Glutamatergic neuron (in vitro differentiated cells): ENCODE measurements at regions not wholly inside any gene's neighbourhood (a gene's known extent, or its start where the extent isn't known, plus 50 kb on each side); places are given as distances from the start of the nearest gene placed in this dataset.

ENCODE experiments used
- DNase-seq: peaks from one replicate; pipeline ENCODE4 v3.0.0; 2022
- H3K27ac Mint-ChIP-seq: one replicate; pipeline ENCODE4 v1.8.0; 2020; ENCODE audit warnings: mild to moderate bottlenecking, mixed read lengths, inconsistent platforms; ENCODE audit not compliant: unreplicated experiment
- H3K27me3 Mint-ChIP-seq: one replicate; pipeline ENCODE4 v1.8.0; 2020; ENCODE audit warnings: mild to moderate bottlenecking, moderate library complexity, mixed read lengths, inconsistent platforms; ENCODE audit not compliant: unreplicated experiment
- H3K36me3 Mint-ChIP-seq: one replicate; pipeline ENCODE4 v1.8.0; 2020; ENCODE audit warnings: mild to moderate bottlenecking, mixed read lengths, inconsistent platforms; ENCODE audit not compliant: unreplicated experiment
- H3K4me1 Mint-ChIP-seq: one replicate; pipeline ENCODE4 v1.8.0; 2020; ENCODE audit warnings: mild to moderate bottlenecking, low read depth, mixed read lengths, inconsistent platforms; ENCODE audit not compliant: unreplicated experiment
- H3K4me3 Mint-ChIP-seq: one replicate; pipeline ENCODE4 v1.8.0; 2020; ENCODE audit warnings: mild to moderate bottlenecking, mixed read lengths, inconsistent platforms; ENCODE audit not compliant: unreplicated experiment
- H3K9me3 Mint-ChIP-seq: one replicate; pipeline ENCODE4 v1.8.0; 2020; ENCODE audit warnings: mild to moderate bottlenecking, moderate library complexity, mixed read lengths, inconsistent platforms; ENCODE audit not compliant: unreplicated experiment
- CTCF ChIP-seq: fragments of 200-600 bp; sonication (generic); IDR thresholded peaks from one replicate; pipeline ENCODE4 v1.5.0; 2021; ENCODE audit not compliant: partially characterized antibody, unreplicated experiment

- no peaks in the 10 kb centered on the region for H3K9me3 Mint-ChIP-seq
- DNase-seq, result no peak
- no peak overlapping the region for H3K4me3 Mint-ChIP-seq
- H3K27me3 Mint-ChIP-seq, result peaks cover 2% of the 10 kb centered on the region
- no peaks in the 10 kb centered on the region for H3K36me3 Mint-ChIP-seq
- no peak overlapping the region for H3K27ac Mint-ChIP-seq
- no peak for TF ChIP-seq CTCF
- no peaks in the 10 kb centered on the region for H3K4me1 Mint-ChIP-seq
Observed at GRCh38 chr2:122753336-122753735, 997.9 kb downstream of the TSN start.

GRCh38 chr2:122754561-122754960, 999.1 kb downstream of the TSN start:
- H3K9me3 Mint-ChIP-seq, result no peaks in the 10 kb centered on the region
- H3K27me3 Mint-ChIP-seq, result peaks cover 2% of the 10 kb centered on the region
- no peaks in the 10 kb centered on the region for H3K4me1 Mint-ChIP-seq
- H3K36me3 Mint-ChIP-seq, result no peaks in the 10 kb centered on the region
- no peak for DNase-seq
- H3K4me3 Mint-ChIP-seq, result no peak overlapping the region
- no peak overlapping the region for H3K27ac Mint-ChIP-seq
- TF ChIP-seq CTCF, result no peak

- no peak for TF ChIP-seq CTCF
- Mint-ChIP-seq H3K9me3 (no peaks in the 10 kb centered on the region), H3K4me3 (no peak overlapping the region), H3K27ac (no peak overlapping the region), H3K36me3 (no peaks in the 10 kb centered on the region), H3K27me3 (peaks cover 2% of the 10 kb centered on the region), H3K4me1 (no peaks in the 10 kb centered on the region)
- no peak for DNase-seq
Observed at GRCh38 chr2:122755281-122755780, 999.9 kb downstream of the TSN start.

GRCh38 chr2:122758967-122759366, 1003.5 kb downstream of the TSN start:
- Mint-ChIP-seq H3K9me3 (no peaks in the 10 kb centered on the region), H3K27ac (no peak overlapping the region), H3K4me3 (no peak overlapping the region), H3K4me1 (no peaks in the 10 kb centered on the region), H3K27me3 (peaks cover 2% of the 10 kb centered on the region), H3K36me3 (no peaks in the 10 kb centered on the region)
- DNase-seq, result no peak
- no peak for TF ChIP-seq CTCF

GRCh38 chr2:122764014-122764413, 1008.6 kb downstream of the TSN start:
- Mint-ChIP-seq H3K4me3 (no peak overlapping the region), H3K9me3 (peaks cover 4% of the 10 kb centered on the region), H3K27ac (no peak overlapping the region), H3K27me3 (no peaks in the 10 kb centered on the region), H3K4me1 (no peaks in the 10 kb centered on the region), H3K36me3 (peaks cover 5% of the 10 kb centered on the region)
- no peak for TF ChIP-seq CTCF
- no peak for DNase-seq
